GM21526 (cell line): ENCODE measurements at regions not wholly inside any gene's neighbourhood (a gene's known extent, or its start where the extent isn't known, plus 50 kb on each side); places are given as distances from the start of the nearest gene placed in this dataset.
"Not testable (repeated sequence)": the region's sequence is repeated elsewhere in the genome, so short reads cannot be mapped to it uniquely, and the experiment has no call there.

Experiments
- ATAC-seq: cut with Tn5 transposase; IDR thresholded peaks from one replicate; pipeline ENCODE4 v1.9.1; 2021; ENCODE audit warnings: moderate library complexity; ENCODE audit not compliant: unreplicated experiment, low FRiP score

- no peak for ATAC-seq
Observed at GRCh38 chr7:68394131-68394530, 1204.1 kb upstream of the AUTS2 start.

GRCh38 chr7:68399991-68400590, 1198.2 kb upstream of the AUTS2 start:
- no peak for ATAC-seq

- no peak for ATAC-seq
Observed at GRCh38 chr7:68400783-68401182, 1197.5 kb upstream of the AUTS2 start.

GRCh38 chr7:68401313-68401712, 1197.0 kb upstream of the AUTS2 start:
- no peak for ATAC-seq

GRCh38 chr7:68406480-68406879, 1191.8 kb upstream of the AUTS2 start:
- no peak for ATAC-seq

- ATAC-seq: no peak
Observed at GRCh38 chr7:68407460-68407859, 1190.8 kb upstream of the AUTS2 start.

GRCh38 chr7:68408873-68409272, 1189.4 kb upstream of the AUTS2 start:
- no peak for ATAC-seq

GRCh38 chr7:68409851-68410250, 1188.4 kb upstream of the AUTS2 start:
- ATAC-seq: no peak

GRCh38 chr7:68410693-68411092, 1187.6 kb upstream of the AUTS2 start:
- ATAC-seq: not testable (repeated sequence)

GRCh38 chr7:68411742-68412141, 1186.5 kb upstream of the AUTS2 start:
- no peak for ATAC-seq

- ATAC-seq: no peak
Observed at GRCh38 chr7:68414631-68415425, 1183.4 kb upstream of the AUTS2 start.

- no peak for ATAC-seq
Observed at GRCh38 chr7:68417002-68417401, 1181.3 kb upstream of the AUTS2 start.

GRCh38 chr7:68417659-68418058, 1180.6 kb upstream of the AUTS2 start:
- ATAC-seq: no peak

GRCh38 chr7:68420342-68421192, 1177.7 kb upstream of the AUTS2 start:
- no peak for ATAC-seq

- no peak for ATAC-seq
Observed at GRCh38 chr7:68421712-68422111, 1176.6 kb upstream of the AUTS2 start.

- ATAC-seq: no peak
Observed at GRCh38 chr7:68422281-68422680, 1176.0 kb upstream of the AUTS2 start.

GRCh38 chr7:68423356-68423755, 1174.9 kb upstream of the AUTS2 start:
- no peak for ATAC-seq

- ATAC-seq: no peak
Observed at GRCh38 chr7:68424658-68425297, 1173.5 kb upstream of the AUTS2 start.

- no peak for ATAC-seq
Observed at GRCh38 chr7:68425377-68425776, 1172.9 kb upstream of the AUTS2 start.

GRCh38 chr7:68429411-68430117, 1168.7 kb upstream of the AUTS2 start:
- no peak for ATAC-seq
